ENCODE measurements at regions not wholly inside any gene's neighbourhood (a gene's known extent, or its start where the extent isn't known, plus 50 kb on each side); places are given as distances from the start of the nearest gene placed in this dataset.

DNA sequence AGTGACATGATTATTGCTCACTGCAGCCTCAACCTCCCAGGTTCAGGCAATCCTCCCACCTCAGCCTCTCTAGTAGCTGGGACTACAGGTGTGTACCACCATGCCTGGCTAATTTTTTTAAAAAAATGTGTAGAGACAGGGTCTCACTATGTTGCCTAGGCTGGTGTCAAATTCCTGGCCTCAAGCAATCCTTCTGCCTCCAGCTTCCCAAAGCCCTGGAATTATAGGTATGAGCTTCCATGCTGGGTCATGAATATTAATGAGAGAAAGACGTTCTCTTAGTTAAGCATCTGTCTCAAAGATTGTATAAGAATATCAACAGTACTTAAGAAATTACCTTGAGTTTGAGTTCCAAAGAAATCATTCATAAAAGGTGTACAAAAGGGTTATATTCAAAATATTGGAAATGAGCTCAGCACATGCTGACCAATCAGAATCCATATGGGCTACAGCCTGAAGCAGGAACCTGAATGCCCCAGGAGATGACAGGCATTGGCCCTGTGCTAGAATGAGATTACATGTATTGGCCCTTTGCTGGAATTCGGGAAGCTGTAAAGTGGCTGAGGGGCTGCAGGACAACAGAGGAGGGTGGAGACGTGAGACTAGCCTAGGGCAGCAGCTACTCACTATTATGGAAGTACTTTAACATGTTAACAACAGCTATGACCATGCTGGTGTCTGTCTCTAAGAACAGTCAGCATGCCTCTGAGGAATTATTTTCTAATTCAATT lies 157.0 kb upstream of the CPNE8 start:
- no peak overlapping the region for H2BK5ac ChIP-seq (ENCODE audit: insufficient read length, low read length)
- H2AK5ac ChIP-seq (ENCODE audit: insufficient read length, low read length), result no peak overlapping the region
- no peak overlapping the region for H4K8ac ChIP-seq (replicated peaks; ENCODE audit: insufficient read length, low read depth, low read length)
- H3K4ac ChIP-seq (ENCODE audit: low read depth, low read length), result no peak overlapping the region
- Mint-ChIP-seq H3K4me1 (peaks cover 4 to 9% of the 10 kb centered on the region in 2 experiments; a peak in 3 of 4 replicates), H3K4me3 (no peak overlapping the region), H3K27me3 (ENCODE audit: low read depth) (no peaks in the 10 kb centered on the region), H3K36me3 (ENCODE audit: insufficient read depth in 1 of 3, low read depth in 3 of 3) (peaks cover 0 to 5% (median 0%) of the 10 kb centered on the region in 3 experiments; a peak in 2 of 7 replicates), H3K9me3 (peaks cover 3 to 4% of the 10 kb centered on the region in 2 experiments; a peak in 2 of 5 replicates), H3K27ac (peak overlapping the region in 2 of 3 experiments; percentile 13 to 79; a peak in 2 of 7 replicates)
- no peaks in the 10 kb centered on the region for H3K4me1 ChIP-seq (ENCODE audit: insufficient read depth, low read length)
- H3K27me3 ChIP-seq (ENCODE audit: insufficient read depth, low read length), result no peaks in the 10 kb centered on the region; the same call in 1 of the 2 replicates
- H3K18ac ChIP-seq (ENCODE audit: insufficient read length, low read depth, low read length), result no peak overlapping the region
- H3T11ph ChIP-seq (ENCODE audit: low read length), result no peak overlapping the region
- no peak overlapping the region for H2BK120ac ChIP-seq (ENCODE audit: low read depth, low read length, poor library complexity, severe bottlenecking)
- H4K5ac ChIP-seq (ENCODE audit: insufficient read length, low read depth, low read length), result no peak overlapping the region
- no peaks in the 10 kb centered on the region for H3K23me2 ChIP-seq (ENCODE audit: insufficient read length, low read depth, low read length, poor library complexity, severe bottlenecking)
- TF ChIP-seq, protein P1, sequence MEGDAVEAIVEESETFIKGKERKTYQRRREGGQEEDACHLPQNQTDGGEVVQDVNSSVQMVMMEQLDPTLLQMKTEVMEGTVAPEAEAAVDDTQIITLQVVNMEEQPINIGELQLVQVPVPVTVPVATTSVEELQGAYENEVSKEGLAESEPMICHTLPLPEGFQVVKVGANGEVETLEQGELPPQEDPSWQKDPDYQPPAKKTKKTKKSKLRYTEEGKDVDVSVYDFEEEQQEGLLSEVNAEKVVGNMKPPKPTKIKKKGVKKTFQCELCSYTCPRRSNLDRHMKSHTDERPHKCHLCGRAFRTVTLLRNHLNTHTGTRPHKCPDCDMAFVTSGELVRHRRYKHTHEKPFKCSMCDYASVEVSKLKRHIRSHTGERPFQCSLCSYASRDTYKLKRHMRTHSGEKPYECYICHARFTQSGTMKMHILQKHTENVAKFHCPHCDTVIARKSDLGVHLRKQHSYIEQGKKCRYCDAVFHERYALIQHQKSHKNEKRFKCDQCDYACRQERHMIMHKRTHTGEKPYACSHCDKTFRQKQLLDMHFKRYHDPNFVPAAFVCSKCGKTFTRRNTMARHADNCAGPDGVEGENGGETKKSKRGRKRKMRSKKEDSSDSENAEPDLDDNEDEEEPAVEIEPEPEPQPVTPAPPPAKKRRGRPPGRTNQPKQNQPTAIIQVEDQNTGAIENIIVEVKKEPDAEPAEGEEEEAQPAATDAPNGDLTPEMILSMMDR (conservative IDR thresholded peaks at IDR 0.05), result no peak
- H3K14ac ChIP-seq (ENCODE audit: insufficient read depth, low read length), result no peak overlapping the region
- H3K27ac ChIP-seq (ENCODE audit: insufficient read length, low read depth, low read length), result no peak overlapping the region
- no peak overlapping the region for H2AFZ ChIP-seq (ENCODE audit: low read length)
- H2BK15ac ChIP-seq (ENCODE audit: low read depth, low read length), result no peak overlapping the region
- no peak overlapping the region for H3K9ac ChIP-seq (ENCODE audit: extremely low read depth, insufficient read length, low read length)
- H3K79me2 ChIP-seq (ENCODE audit: insufficient read depth, low read length), result no peaks in the 10 kb centered on the region
- no peak overlapping the region for H4K91ac ChIP-seq (ENCODE audit: insufficient read length, low read depth, low read length)
- no CpG with 5 or more reads among the region's 3 CpGs for WGBS (ENCODE audit: extremely low coverage, insufficient read length, low lambda C conversion rate)
- H3K56ac ChIP-seq (ENCODE audit: insufficient read length, low read depth, low read length), result no peak overlapping the region
- DNase-seq, result peak; percentile 34
- no peak overlapping the region for H3K4me2 ChIP-seq (ENCODE audit: insufficient read depth, insufficient read length, low read length)
- no peaks in the 10 kb centered on the region for H4K20me1 ChIP-seq (ENCODE audit: control insufficient read depth, insufficient read depth, insufficient read length)
- H2BK12ac ChIP-seq (ENCODE audit: insufficient read length, low read depth, low read length), result no peak overlapping the region
- no peaks in the 10 kb centered on the region for H3K9me3 ChIP-seq (ENCODE audit: control insufficient read depth, low read depth, low read length)
- no peak overlapping the region for H3K23ac ChIP-seq (ENCODE audit: insufficient read length, low read depth, low read length)
- no peak overlapping the region for H2BK20ac ChIP-seq (ENCODE audit: low read depth, low read length, poor library complexity, severe bottlenecking)
- H3K79me1 ChIP-seq (ENCODE audit: insufficient read depth, low read depth, low read length, poor library complexity, severe bottlenecking), result no peaks in the 10 kb centered on the region

Measured in H9 (cell line).